HG03175 (cell line): ENCODE measurements at regions not wholly inside any gene's neighbourhood (a gene's known extent, or its start where the extent isn't known, plus 50 kb on each side); places are given as distances from the start of the nearest gene placed in this dataset.

Experiments
- ATAC-seq: cut with Tn5 transposase; IDR thresholded peaks from one replicate; pipeline ENCODE4 v1.9.1; 2021; ENCODE audit warnings: mild to moderate bottlenecking, moderate library complexity; ENCODE audit not compliant: unreplicated experiment

DNA sequence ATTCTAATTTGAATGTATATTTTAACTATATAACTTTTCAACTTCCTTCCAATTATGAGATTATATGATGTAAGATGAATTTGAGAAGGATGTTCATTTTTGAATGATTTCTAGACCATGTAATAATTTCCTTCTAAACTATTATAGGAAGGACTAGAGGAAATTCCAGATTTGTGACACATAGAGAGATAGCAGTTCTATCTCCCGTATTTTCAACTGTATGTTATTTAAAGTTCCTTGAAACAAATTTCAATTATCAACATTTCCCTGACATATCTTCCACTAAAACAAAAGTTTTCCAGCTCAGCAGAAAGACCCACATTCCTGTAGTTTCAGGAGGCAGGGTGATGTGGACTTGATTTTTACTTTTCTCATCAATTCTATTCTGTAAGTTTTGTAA, 396.7 kb upstream of the C1orf87 start:
- ATAC-seq, result no peak

DNA sequence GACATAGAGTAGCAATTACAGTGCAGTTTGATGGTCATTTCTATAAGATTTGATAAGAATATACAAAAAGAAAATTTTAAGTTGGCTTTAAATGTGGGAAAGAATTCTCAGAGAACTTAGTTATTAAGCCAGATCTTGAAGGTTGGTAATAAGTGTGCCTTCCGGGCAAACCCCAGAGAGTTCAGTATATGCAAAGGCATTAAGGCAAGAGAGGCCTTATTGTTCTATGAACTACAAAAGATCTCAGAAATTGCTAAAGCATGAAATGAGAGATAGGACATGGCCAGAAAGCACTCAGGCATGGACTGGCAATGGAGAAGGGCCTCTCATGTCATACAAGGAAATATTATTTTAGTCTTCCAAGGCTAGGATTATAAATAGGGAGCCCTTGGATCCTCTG, 390.2 kb upstream of the C1orf87 start:
- ATAC-seq, result no peak

DNA sequence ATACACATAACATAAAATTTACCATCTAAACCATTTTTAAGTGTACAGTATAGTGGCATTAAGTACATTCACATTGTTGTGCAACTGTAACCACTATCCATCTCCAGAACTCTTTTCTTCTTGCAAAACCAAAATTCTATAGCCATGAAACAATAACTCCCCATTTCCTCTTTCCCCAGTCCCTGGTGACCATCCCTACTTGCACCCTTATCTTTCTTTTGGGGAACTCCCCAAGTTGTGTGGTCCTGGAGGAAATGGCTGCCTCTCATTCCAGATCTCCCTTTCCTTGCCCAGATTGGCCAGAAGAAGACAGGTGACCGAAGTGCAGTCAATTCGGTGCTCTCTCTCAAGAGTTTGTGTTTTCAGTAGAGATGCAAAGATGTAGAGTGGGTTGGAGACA, 389.6 kb upstream of the C1orf87 start:
- ATAC-seq, result no peak

DNA sequence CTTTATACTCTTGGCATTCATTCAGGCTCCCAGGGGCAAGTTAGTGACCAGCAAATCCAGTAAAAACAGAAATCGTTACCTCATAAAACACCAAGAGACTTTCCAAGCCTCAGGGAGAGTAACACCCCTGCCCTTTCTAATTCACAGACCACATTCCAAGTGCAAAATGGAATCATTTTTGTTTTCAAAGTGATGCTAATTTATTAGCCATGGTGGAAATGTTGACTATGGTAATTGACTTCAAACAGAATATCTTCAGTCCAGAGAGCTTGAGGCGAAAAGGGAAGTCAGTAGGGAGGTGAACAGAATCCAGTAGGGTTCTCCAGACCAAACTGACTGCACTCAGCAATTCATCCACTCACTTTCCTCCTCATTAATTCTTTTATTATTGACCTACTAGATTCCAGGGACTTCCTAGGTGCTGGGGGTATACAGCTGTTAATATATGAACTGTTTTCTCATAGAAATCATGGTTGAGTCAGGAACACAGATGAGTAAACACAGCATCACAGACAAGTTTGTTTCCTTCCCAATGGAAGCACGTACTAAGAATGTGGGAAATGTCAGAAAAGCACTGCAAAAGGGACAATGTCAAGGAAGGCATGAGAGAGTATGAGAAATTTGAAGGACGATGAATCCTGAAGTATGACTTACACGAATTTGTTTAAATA, 388.5 kb upstream of the C1orf87 start:
- ATAC-seq, result no peak

DNA sequence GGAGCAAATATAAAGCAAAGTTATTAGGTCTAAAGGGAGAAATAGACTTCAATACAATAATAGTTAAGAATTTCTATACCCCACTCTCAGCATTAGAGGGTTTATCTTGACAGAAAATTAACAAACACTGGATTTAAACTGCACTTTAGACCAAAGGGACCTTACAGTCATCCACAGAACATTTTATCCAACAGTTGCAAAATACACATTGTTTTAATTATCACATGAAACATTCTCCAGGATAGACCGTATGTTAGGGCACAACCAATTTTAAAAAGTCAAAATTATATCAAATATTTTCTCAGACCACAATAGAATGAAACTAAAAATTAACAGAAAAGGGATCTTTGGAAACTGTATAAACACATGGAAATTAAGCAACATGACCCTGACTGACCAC, 384.5 kb upstream of the C1orf87 start:
- no peak for ATAC-seq

DNA sequence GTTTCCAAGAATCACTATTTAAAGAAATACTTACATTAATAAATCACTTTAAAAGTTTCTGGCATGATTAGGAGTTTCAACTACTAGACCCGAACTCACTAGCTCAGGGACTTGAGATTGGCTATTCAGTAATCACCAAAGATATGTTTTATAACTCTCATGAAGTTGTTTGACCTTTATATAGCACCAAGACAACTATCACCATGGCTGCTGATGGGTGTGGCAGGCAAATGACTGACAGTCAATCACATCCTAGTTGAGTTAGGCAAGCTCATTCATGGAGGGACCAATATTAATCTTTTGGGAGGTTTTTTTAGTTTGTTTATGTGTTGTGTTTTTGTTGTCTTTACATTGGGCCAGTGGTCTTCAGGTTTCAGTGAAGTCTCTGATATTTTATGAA, 376.3 kb upstream of the C1orf87 start:
- ATAC-seq, result no peak

DNA sequence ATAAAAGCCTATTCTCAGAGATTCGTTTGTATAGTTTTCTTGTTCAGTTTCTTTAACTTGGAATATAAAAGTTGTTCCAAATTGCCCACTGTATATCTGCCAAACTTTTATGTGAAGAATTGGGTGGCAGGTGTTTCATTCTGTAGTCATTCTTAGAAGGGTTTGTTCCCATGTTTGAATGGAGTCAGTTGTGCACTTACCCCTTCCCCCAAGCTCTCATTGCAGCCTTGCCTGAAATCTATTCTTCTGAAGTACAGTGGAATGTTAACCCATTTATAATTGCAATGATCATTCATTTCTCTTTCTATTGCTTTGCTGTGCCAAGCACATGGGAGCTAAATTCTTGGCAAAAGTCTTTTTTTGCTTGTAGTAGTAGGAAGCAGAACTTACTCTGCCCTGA, 375.3 kb upstream of the C1orf87 start:
- ATAC-seq, result no peak

DNA sequence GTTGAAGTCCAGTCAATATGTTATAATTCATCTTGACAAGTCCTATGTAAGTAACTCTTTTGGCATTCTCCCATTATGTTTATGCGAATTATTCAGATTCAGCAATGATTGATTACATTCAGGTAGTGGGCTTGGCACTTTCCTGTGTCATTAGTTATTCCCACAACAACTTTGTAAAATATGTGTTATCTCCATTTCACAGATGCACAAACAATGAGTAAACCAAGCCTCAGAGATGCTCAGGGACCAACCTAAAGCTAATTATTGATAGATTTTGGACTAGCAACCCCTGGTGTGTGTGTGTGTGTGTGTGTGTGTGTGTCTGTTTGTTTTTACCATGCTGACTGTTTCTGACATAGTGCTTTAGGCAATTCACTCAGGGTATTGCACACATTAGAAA, 371.1 kb upstream of the C1orf87 start:
- ATAC-seq, result no peak

DNA sequence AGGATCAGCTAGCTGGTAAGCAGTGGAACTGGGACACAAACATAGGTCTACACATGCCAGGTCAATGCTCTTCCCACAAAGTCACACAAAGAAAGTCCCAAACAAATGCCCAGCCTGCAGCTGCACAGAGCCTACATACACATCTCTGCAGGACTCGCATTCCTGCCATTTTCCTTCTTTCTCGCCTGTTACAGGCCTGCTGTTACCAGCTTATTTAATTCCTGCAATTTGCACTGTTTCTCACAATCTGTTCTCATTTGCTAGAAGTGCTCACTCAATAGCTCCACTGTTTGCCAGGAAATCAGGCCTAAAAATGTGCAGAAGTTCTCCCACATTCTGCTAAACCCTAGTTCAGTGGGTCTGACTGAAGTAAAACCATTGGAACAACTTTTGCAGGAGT, 362.6 kb upstream of the C1orf87 start:
- no peak for ATAC-seq

DNA sequence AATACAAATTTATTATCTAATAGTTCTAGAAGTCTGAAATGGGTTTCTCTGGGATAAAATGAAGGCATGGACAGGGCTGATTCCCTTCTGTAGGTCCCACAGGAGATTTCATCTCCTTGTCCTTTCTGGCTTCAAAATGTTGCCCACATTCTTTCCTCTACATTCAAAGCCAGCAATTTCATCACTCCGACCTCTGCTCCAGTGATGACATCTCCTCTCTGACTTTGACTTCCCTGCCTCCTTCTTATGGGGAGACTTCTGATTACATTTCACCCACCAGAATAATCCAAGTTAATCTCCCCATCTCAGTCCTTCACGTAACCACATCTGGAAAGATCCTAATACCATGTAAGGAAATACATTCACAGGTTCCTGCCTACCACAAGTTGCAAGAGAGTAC, 358.0 kb upstream of the C1orf87 start:
- no peak for ATAC-seq

DNA sequence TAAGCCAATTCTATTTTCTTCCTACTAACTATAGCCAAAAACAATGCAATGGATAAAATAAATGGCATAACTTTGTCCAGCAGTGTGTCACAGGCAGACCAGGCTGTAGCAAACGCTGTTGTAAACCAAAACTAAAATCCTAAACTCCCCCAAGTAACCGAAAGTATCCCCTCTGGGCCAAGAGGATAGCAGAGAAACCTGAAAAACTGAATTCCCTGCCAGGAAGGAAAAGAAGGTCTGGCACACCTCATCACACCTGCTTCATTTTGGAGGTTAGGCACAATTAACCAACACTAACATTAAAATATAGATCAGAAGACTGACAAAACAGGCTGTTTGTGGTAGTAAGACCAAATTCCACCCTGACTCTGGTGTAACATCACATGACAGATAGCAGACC, 356.8 kb upstream of the C1orf87 start:
- ATAC-seq, result no peak

DNA sequence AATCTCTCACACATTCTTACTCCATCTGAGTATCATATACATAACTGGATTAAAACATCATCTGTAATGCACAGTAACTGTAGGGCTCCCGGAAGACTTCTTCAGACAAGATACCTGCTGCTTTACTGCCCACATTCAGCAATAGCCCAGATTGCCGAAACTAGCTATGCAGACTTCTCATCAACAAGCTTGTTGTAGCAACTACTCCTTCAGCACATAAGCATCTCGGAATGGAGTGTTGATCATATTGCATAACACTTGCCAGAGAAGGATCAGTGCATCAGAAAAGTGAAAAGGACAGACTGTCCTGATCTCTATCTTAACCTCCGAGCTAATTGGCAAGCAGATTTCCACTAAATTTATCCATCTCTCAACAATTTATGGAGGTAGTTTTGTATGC, 354.6 kb upstream of the C1orf87 start:
- ATAC-seq, result no peak

DNA sequence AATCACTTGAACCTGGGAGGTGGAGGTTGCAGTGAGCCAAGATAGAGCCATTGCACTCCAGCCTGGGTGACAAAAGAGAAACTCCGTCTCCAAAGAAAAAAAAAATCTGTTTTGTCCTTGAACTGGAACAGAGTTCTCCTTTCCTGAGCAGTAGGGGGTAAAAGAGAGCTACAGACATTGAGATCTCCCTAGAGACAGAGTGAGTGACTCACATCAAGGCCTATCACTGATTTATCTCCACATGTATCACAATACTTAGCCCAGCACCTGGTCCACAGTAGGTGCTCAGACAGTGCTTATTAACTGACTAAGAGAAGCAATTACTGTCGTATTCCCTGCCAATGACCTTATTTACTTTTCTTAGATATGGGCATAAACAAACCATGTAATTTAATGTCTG, 354.1 kb upstream of the C1orf87 start:
- no peak for ATAC-seq

DNA sequence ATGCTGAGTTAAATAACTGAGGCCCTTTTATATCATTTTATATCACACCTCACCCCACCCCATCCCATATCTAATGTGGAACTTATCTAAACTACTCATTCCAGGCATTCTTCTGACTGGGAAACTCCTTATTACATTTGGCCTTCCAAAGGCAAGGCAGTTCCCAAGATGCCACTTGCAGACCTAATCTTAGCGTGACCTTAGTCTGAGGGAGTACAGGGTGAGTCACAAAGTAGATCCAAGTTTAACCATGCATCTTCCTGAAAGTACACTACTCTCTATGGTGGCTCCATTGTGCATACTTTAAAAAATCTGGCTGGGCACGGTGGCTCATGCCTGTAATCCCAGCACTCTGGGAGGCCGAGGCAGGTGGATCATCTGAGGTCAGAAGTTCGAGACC, 353.6 kb upstream of the C1orf87 start:
- no peak for ATAC-seq

DNA sequence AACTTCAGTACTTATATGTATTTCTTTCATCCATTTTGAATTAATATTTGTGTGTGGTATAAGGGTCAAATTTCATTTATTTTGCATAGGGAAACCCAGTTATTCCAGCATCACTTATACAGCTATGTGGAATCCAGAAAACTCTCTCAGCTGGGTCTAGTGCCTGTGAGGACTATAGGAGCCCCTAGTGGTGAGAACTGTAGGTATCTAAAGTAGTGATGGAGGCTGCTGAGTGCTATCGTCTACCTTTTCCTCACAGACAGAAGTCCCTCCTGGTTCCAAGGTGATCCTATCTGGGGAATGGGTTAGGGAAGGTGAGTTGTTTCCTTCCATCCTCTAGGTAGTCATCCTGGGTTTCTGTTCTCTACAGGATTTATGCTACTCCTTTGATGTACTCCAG, 352.0 kb upstream of the C1orf87 start:
- ATAC-seq, result no peak

DNA sequence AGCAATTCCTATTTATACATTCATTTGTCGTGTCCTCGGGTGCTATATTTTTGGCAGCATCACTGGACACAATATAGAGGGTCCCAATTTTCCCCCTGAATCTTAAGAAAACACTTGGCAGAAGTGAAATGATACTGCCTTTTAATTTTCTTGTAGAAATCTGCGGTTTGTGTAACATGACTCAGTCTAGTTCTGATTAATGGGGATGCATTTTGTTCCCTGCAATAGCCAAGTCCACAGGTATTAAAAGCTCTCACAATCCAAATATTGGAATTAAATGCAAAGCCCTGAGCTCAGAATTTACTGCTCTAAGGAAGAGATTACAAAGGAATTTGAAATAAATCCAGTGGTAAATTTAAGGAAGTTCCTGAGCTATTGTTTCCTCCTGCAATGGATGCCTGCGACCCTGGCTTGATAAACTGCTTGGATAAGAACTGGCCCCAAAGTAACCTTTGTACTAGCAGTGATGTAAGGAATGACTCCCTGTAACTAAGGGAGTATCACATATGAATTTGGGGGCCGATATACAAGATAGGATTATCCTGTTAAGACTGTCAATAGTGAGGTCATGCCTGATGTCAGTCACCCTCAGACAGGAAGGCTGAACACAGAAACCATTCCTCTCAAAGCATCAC, 349.7 kb upstream of the C1orf87 start:
- ATAC-seq, result no peak

DNA sequence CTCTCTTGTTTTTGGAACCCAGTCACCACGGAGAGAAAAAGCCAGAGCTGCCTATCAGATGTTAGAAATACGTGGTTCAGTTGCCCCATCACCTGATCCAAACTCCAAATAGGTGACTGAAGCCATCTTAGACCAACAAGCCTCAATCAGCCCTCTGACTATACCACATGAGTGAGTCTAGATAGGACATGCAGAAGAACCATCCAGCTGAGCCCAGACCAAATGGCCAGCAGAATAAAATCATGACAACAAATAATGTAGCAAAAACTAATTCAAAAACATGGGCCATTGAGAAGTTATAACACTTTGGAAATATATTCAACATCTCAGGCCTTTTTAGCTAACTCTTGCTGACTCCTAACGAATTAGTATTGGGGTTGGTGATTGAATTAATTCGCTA, 348.4 kb upstream of the C1orf87 start:
- no peak for ATAC-seq

DNA sequence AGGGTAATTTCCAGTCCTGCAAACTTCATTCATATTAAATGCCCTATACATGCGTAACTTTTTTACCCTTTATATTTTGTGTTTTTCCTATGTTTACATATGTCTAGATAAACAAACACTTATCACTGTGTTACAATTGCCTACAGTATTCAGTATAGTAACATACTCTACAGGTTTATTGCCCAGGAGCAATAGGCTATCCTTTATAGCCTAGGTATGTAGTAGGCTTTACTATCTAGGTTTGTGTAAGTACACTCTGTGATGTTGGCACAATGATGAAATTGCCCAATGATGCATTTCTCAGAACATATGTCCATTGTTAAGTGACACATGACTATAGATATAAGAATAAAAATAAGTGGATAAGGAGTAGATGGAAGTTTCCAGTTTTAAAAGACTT, 345.5 kb upstream of the C1orf87 start:
- ATAC-seq, result no peak

DNA sequence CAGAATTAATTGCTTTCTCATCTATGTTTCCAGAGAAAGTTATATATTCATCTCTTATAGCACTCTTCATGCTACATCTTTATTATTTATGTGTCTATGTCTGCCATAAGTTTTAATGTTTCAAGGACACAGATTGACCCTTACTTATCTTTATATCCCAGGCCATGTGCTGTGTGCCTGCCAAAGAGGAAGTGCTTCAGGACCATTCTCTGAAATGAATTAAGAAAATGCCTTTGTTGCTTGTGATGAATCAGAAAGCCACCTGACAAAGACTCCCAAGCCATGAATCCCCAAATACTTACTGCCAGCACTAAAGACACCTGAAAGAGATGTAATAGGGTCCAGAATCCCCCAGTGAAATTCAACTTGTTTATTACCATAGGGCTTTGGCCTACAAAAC, 342.1 kb upstream of the C1orf87 start:
- ATAC-seq, result no peak

DNA sequence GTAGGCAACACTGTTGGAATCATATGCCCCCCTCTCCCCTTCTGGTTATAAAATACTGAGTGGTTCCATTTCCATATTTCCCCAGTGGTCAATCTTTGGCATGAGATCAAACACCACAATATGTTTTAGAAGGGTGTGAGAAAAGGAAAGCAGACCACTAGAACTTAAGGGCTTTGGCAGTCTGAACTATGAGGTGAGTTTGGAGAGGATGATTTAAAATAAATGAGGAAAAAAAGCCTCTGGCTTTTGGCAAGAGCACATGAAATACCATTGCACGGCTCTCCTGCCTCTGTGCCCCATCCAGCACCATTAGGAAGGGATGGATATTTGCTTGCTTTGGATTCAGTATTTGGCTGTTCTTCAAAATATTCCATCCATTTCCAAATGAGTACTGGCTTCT, 339.5 kb upstream of the C1orf87 start:
- no peak for ATAC-seq

DNA sequence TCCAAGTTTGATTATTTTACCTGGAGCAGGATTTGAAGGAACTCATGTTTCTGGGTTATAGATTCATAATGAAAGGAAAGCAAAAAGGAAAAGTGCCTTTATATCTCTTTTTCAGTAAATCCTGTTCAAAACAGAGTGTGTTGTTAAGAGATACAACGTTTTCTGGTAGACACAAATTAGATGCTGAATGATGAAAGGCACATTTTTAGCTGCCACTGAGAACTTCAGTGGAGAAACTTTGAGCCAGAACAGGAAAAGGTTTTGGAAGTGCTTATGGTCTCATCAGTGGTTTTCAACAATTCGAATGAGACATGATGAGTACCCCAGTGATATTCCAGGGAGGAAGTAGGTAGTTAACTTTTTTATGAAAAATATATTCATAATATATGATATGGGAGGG, 338.0 kb upstream of the C1orf87 start:
- ATAC-seq, result no peak

DNA sequence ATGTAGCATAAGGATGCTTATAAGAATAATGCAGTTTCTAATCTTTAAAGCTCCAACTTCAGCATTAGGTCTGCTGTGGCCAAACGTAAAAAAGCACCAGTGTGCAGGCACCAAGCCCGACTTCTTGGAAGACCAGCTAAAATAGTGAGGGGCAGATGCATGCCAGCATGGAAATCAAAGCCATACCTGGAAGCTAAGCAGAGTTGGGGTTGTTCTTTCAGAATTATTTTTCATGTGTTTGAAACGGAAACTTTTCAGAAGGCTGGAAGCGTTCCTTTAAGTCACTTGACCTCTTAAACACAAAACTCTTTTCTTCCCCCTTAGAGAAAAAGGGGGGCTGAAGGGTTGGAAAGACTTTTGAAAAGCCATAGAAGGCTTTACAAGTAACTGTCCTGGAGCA, 329.2 kb upstream of the C1orf87 start:
- ATAC-seq, result no peak

DNA sequence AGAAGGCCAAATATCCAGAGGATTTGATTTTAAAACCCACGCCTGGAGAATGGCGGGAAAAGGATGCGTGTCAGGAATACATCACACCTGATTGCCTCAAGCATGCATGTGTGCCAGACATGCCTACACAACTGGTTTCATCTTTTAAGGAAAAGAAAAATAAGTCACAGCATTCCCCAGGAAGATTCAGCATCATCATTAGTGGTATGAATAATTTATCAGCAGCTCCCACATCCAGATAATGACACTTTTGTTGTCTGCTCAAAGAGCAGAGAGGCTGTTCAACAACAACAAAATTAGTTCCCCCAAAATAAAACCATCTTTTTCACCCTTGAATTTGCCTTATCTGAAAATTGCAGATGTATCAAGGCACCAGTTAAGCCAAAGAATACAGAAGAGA, 328.6 kb upstream of the C1orf87 start:
- no peak for ATAC-seq
